ENCODE measurements at regions not wholly inside any gene's neighbourhood (a gene's known extent, or its start where the extent isn't known, plus 50 kb on each side); places are given as distances from the start of the nearest gene placed in this dataset.

- DNase-seq (ENCODE audit: low spot score): no peak
- no peaks in the 10 kb centered on the region for H3K4me1 ChIP-seq
- no peaks in the 10 kb centered on the region for H3K27me3 ChIP-seq
- H3K4me3 ChIP-seq: no peak overlapping the region
- no peak for TF ChIP-seq CTCF (IDR thresholded peaks at IDR 0.05)
- no peak overlapping the region for H3K27ac ChIP-seq
- H3K36me3 ChIP-seq: no peaks in the 10 kb centered on the region
- no peaks in the 10 kb centered on the region for H3K9me3 ChIP-seq
These were observed 147.0 kb upstream of the LINC00305 start for GRCh38 chr18:64295839-64296238.

- Histone ChIP-seq H3K4me3 (no peak overlapping the region), H3K27me3 (no peaks in the 10 kb centered on the region), H3K9me3 (no peaks in the 10 kb centered on the region), H3K27ac (no peak overlapping the region), H3K4me1 (no peaks in the 10 kb centered on the region), H3K36me3 (no peaks in the 10 kb centered on the region)
- no peak for DNase-seq (ENCODE audit: low spot score)
- no peak for TF ChIP-seq CTCF (IDR thresholded peaks at IDR 0.05)
These were observed 146.1 kb upstream of the LINC00305 start for GRCh38 chr18:64294967-64295366.

GRCh38 chr18:64288432-64288831, 139.5 kb upstream of the LINC00305 start:
- Histone ChIP-seq H3K27me3 (no peaks in the 10 kb centered on the region), H3K9me3 (no peaks in the 10 kb centered on the region), H3K4me3 (no peak overlapping the region), H3K36me3 (no peaks in the 10 kb centered on the region), H3K27ac (no peak overlapping the region), H3K4me1 (no peaks in the 10 kb centered on the region)
- DNase-seq (ENCODE audit: low spot score): no peak
- TF ChIP-seq CTCF (IDR thresholded peaks at IDR 0.05): no peak

- no peaks in the 10 kb centered on the region for H3K27me3 ChIP-seq
- H3K27ac ChIP-seq: no peak overlapping the region
- H3K4me3 ChIP-seq: no peak overlapping the region
- no peaks in the 10 kb centered on the region for H3K9me3 ChIP-seq
- H3K36me3 ChIP-seq: no peaks in the 10 kb centered on the region
- H3K4me1 ChIP-seq: no peaks in the 10 kb centered on the region
- no peak for TF ChIP-seq CTCF (IDR thresholded peaks at IDR 0.05)
- DNase-seq (ENCODE audit: low spot score): no peak
These were observed 139.0 kb upstream of the LINC00305 start for GRCh38 chr18:64287926-64288325.

GRCh38 chr18:64283059-64283458, 134.2 kb upstream of the LINC00305 start:
- Histone ChIP-seq H3K4me3 (no peak overlapping the region), H3K4me1 (no peaks in the 10 kb centered on the region)

More at GRCh38 chr18:64283059-64283458, 134.2 kb upstream of the LINC00305 start:
- no peaks in the 10 kb centered on the region for H3K9me3 ChIP-seq
- no peak for DNase-seq (ENCODE audit: low spot score)
- no peak overlapping the region for H3K27ac ChIP-seq
- TF ChIP-seq CTCF (IDR thresholded peaks at IDR 0.05): no peak
- H3K36me3 ChIP-seq: no peaks in the 10 kb centered on the region
- no peaks in the 10 kb centered on the region for H3K27me3 ChIP-seq

All from right atrium auricular region (tissue), 2 donors.